ENCODE measurements at regions not wholly inside any gene's neighbourhood (a gene's known extent, or its start where the extent isn't known, plus 50 kb on each side); places are given as distances from the start of the nearest gene placed in this dataset.
A peak's percentile ranks its signal among the peaks of the same experiment; 100 is the strongest.
"Not testable (repeated sequence)": the region's sequence is repeated elsewhere in the genome, so short reads cannot be mapped to it uniquely, and the experiment has no call there.

GRCh38 chr12:93219947-93220346 lies 157.8 kb upstream of the NUDT4 start:
- DNase-seq, result peak; percentile 53

GRCh38 chr12:93221841-93222240 lies 155.9 kb upstream of the NUDT4 start:
- DNase-seq, result no peak

- no peak for DNase-seq
Measured at GRCh38 chr12:93223440-93224426, 154.0 kb upstream of the NUDT4 start.

- no peak for DNase-seq
Measured at GRCh38 chr12:93225094-93225493, 152.6 kb upstream of the NUDT4 start.

- no peak for DNase-seq
Measured at GRCh38 chr12:93226361-93226760, 151.4 kb upstream of the NUDT4 start.

- no peak for DNase-seq
Measured at GRCh38 chr12:93229494-93230325, 148.0 kb upstream of the NUDT4 start.

GRCh38 chr12:93230326-93230720 lies 147.4 kb upstream of the NUDT4 start:
- no peak for DNase-seq

- DNase-seq, result no peak
Measured at GRCh38 chr12:93231938-93232337, 145.8 kb upstream of the NUDT4 start.

GRCh38 chr12:93234641-93235040 lies 143.1 kb upstream of the NUDT4 start:
- DNase-seq, result no peak

- DNase-seq, result no peak
Measured at GRCh38 chr12:93235881-93236280, 141.8 kb upstream of the NUDT4 start.

- DNase-seq, result peak; percentile 4
Measured at GRCh38 chr12:93237235-93237915, 140.3 kb upstream of the NUDT4 start.

GRCh38 chr12:93238512-93239262 lies 139.0 kb upstream of the NUDT4 start:
- not testable (repeated sequence) for DNase-seq

GRCh38 chr12:93239789-93240188 lies 137.9 kb upstream of the NUDT4 start:
- not testable (repeated sequence) for DNase-seq

GRCh38 chr12:93242154-93242972 lies 135.4 kb upstream of the NUDT4 start:
- no peak for DNase-seq

GRCh38 chr12:93243382-93243688 lies 134.4 kb upstream of the NUDT4 start:
- no peak for DNase-seq

- DNase-seq, result peak; percentile 96
Measured at GRCh38 chr12:93243689-93244513, 133.8 kb upstream of the NUDT4 start.

GRCh38 chr12:93244514-93245077 lies 133.1 kb upstream of the NUDT4 start:
- DNase-seq, result no peak

- no peak for DNase-seq
Measured at GRCh38 chr12:93245543-93245942, 132.2 kb upstream of the NUDT4 start.

- no peak for DNase-seq
Measured at GRCh38 chr12:93247313-93247991, 130.3 kb upstream of the NUDT4 start.

- DNase-seq, result no peak
Measured at GRCh38 chr12:93252221-93252620, 125.5 kb upstream of the NUDT4 start.
